ENCODE measurements at regions not wholly inside any gene's neighbourhood (a gene's known extent, or its start where the extent isn't known, plus 50 kb on each side); places are given as distances from the start of the nearest gene placed in this dataset.
"Not testable (repeated sequence)": the region's sequence is repeated elsewhere in the genome, so short reads cannot be mapped to it uniquely, and the experiment has no call there.

GRCh38 chr16:79895053-79895916 is 294.7 kb upstream of the MAF start:
- DNase-seq (ENCODE audit: low read depth), result no peak

DNA sequence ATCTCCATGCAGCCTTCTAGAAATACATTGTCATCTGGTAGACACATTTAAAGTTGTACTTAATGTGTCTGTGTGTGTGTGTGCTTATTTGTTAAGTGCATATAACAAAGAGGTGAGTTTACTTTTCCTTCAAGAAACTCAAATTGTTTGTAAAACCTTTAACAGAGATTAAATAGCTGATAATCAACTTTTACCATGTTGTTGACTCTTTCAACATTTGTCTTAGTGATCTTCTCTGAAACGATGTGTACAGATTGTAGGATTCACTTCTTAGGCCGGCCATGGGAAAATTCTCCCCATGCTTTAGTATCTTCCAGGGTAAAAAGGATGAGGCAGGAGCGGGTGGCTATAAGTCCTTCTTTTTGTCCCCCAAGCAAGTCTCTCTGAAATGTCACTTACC is 292.9 kb upstream of the MAF start:
- no peak for DNase-seq (ENCODE audit: low read depth)

GRCh38 chr16:79892278-79892677 is 291.7 kb upstream of the MAF start:
- no peak for DNase-seq (ENCODE audit: low read depth)

DNA sequence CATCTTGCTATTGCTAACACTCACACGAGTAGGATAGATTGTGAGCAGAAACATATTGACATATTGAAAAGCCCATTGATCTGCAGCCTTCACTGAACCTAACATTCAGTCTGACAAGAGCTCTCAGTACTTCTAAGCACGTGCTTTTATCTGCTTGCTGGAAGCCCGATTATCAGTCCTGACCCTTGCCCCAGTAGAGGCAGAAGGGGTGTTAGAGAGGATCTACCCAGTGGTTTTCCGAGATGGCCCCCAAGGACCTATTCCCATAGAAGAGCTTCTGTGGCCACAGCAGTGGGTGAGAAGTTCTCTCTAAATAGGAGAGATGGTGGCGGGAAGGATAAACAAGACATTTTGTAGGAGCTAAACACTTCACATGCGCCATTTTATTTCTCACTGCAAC is 290.9 kb upstream of the MAF start:
- DNase-seq (ENCODE audit: low read depth), result no peak

GRCh38 chr16:79887541-79888540 is 287.3 kb upstream of the MAF start:
- no peak for DNase-seq (ENCODE audit: low read depth)

GRCh38 chr16:79885320-79885719 is 284.8 kb upstream of the MAF start:
- DNase-seq (ENCODE audit: low read depth), result no peak

DNA sequence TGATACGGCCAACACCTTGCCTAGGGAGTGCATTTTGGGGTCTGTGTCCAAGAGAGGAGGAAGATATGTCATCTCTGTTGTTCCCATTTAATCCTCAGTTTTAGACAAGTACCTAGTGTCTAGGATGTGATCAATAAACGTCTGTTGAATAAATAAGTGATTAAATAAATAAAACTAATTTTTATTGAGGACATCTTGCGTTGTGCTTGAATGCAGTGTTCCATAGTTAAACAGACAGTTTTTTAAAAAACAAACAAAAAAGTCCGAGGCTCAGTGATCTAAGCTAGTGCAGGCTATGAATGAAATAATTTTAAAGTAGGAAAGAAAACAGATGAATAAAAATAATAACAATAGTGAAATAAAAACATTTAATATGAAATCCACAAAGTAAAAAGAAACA is 283.0 kb upstream of the MAF start:
- no peak for DNase-seq (ENCODE audit: low read depth)

DNA sequence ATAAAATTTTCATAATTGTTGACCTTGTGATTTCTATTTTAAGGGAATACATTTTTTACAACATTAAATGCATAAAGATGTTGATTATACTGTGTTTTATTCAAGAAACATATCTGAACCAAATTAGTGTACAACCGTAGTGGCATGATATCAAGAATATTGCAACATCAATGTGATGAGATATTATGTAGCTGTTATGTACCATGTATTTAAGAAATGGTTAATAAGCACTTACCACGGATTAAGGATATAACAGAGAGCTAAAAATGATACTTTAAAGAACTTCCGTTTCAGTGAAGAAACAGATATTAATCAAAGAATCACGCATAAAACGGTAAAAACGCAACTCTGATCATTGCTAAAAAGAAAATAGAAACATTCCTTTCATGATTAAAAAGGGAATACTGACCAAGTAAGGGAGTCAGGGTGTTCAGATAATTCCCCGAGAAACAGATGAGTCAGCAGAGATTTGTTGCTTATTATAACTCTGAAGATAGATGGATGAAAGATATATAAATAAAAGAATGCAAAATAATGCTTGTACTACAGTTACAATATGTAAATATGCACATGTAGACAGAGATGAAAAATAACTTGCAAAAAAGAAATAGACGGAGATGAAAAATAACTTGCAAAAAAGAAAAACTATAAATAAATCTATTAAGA is 281.9 kb upstream of the MAF start:
- DNase-seq (ENCODE audit: low read depth), result no peak

DNA sequence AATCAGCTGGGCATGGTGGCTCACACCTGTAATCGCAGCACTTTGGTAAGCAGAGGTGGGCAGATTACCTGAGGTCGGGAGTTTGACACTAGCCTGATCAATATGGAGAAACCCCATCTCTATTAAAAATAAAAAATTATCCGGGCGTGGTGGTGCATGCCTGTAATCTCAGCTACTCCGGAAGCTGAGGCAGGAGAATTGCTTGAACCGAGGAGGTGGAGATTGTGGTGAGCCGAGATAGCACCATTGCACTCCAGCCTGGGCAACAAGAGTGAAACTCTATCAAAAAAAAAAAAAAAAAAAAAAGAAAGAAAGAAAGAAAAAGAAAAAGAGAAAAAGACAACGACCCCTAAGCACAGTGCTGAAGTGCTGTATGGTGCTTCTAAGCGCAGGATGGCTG is 280.6 kb upstream of the MAF start:
- DNase-seq (ENCODE audit: low read depth), result not testable (repeated sequence)

DNA sequence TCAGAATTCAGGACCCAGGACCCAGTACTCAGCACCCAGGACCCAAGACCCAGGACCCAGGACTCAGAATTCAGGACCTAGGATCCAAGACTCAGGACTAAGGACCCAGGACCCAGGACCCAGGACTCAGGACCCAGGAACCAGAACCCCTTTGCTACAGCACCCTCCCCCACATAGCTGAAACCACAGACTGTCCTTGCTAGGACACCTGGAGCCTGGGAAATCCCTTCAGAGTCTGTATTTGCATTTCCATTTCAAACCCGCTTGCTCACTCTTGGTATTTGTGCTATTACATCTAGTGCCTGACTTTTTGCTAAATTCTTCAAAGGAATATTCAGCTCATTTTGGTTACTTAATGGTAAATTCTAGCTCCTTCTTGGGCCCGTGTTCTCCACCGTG is 275.8 kb upstream of the MAF start:
- no peak for DNase-seq (ENCODE audit: low read depth)

GRCh38 chr16:79874391-79874790 is 273.9 kb upstream of the MAF start:
- no peak for DNase-seq (ENCODE audit: low read depth)

GRCh38 chr16:79873825-79874224 is 273.3 kb upstream of the MAF start:
- DNase-seq (ENCODE audit: low read depth), result no peak

DNA sequence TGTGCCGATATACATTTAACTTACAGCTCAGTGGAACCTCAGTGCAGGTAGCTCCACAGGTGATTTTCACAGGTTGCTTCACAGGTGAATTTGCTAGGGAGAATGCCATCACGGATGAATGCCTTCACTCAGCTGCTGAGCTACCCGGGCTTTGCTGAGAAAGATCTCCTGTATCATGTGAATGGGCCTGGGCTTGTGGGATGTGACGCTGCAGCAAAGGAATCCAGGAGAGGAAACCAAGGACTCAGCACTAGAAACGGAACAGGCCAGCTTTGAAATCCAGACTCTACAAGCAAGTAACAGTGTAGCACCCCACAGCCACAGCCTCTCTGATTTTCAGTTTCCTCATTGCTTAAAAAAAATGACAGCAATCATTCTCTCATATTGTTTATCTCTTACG is 271.4 kb upstream of the MAF start:
- DNase-seq (ENCODE audit: low read depth), result no peak

- no peak for DNase-seq (ENCODE audit: low read depth)
Observed at GRCh38 chr16:79870016-79870886, 269.7 kb upstream of the MAF start.

GRCh38 chr16:79869304-79870015 is 268.9 kb upstream of the MAF start:
- no peak for DNase-seq (ENCODE audit: low read depth)

DNA sequence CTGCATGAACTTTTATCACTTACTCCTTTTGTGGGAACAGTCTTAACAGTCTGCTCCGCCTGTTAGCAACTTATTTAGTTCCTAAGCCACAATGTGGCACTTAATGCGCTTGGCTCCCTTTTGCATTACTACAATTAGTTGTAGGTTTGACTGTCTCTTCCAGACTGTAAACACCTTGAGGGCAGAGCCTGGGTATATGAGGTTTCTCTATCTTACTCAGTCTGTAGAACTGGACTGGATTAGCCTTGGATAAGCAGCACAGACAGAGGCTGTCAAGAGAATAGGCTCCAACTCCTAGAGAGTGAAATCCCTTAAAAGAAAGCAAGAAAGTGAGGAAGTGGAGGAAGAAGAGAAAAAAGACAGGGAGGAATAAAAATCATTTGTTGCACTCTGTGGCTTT is 268.3 kb upstream of the MAF start:
- no peak for DNase-seq (ENCODE audit: low read depth)

GRCh38 chr16:79867425-79867997 is 267.0 kb upstream of the MAF start:
- DNase-seq (ENCODE audit: low read depth), result no peak

DNA sequence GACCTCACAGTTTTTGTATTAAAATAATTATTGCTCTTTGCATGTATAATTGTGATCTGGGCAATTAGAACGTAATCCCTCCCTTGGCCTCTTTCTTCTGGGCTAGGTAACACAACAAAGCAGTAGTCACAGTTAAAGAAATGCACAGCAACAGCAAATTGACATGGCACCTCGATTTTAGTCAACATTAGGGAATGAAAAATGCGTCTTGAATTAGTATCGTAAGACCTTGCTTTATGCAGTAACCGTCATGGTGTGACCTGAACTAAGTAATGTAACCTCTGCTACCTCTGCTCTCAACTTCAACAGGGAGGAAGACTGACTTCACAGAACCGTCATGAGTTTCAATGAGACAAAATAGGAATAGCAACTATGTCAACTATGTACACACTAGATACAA is 265.4 kb upstream of the MAF start:
- no peak for DNase-seq (ENCODE audit: low read depth)

DNA sequence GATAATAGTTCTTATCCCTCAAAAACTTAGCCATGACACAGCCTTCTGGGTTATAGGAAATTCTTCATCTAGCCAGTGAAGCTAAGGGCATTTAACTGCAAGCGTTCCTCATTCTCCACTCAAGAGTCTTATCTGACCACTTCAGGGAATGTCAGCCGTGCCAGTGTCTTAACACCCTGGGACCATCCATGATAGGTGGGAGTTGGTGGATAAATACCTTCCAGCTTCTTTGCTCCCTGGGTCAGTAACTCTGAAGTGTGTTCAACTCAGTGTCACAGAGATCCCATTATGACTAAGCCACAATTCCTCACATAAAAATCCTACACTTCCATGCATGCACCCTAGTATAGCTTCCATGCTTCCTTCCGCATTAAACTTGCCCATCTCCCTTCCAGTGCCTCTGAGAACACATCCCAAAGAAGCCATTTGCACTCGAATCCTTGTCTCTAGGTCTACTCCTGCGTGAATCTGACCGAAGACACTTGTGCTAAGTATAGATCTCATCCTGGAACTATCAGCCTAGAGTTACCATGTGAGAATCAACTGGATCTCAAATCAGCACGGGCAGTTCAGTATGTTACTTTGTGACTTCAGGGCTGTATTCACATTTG is 264.3 kb upstream of the MAF start:
- DNase-seq (ENCODE audit: low read depth), result no peak

All from T follicular helper cell (primary cell).